ENCODE measurements at regions not wholly inside any gene's neighbourhood (a gene's known extent, or its start where the extent isn't known, plus 50 kb on each side); places are given as distances from the start of the nearest gene placed in this dataset.
"Not testable (repeated sequence)": the region's sequence is repeated elsewhere in the genome, so short reads cannot be mapped to it uniquely, and the experiment has no call there.

DNA sequence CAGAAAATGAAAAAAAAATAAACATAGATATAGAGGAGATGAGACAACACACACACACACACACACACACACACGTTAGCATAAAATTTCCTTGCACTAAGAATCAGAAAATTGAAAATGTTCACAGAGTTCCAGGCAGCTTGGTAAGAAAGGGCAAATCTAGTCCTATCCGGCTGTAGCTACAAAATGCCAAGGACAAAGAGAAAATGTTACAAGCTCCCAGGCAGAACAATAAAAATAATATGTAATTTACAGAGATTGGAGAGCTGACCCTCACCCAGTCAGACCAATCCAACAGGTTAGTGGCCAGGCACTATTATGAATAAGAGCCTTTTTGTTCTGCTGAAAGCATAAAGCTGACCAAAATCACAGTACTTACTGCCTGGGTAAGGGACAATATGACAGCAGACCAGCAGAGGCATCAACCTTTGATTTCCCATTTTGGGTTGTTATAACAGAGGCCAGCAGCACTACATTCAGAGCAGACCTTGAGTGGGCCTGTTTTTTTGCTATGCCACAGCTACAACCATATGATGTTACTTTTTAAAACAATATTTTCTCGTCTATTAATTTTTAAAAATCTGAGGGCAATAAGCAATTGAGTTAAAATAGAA, 892.6 kb downstream of the TAF11L14 start:
- no peak for DNase-seq (ENCODE audit: low read depth)

DNA sequence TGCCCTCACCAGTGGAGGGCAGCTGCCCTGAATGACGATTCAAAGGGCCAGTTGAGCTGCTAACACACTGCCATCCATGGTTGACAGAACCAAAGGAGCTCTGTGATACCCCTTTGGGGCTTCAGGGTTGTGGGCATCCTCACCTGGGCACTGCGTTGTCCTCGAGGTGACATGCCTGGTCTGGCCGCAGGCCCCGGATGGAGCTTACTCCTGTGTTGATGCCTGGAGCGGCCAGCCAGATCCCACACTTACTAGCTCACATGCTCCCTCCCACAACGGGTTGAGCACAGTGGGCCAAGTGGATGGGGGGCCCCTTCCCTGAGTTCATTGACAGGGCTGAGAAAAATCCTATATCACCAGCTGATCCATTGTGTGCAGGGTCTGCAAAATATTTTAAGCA, 898.9 kb downstream of the TAF11L14 start:
- no peak for DNase-seq (ENCODE audit: low read depth)

DNA sequence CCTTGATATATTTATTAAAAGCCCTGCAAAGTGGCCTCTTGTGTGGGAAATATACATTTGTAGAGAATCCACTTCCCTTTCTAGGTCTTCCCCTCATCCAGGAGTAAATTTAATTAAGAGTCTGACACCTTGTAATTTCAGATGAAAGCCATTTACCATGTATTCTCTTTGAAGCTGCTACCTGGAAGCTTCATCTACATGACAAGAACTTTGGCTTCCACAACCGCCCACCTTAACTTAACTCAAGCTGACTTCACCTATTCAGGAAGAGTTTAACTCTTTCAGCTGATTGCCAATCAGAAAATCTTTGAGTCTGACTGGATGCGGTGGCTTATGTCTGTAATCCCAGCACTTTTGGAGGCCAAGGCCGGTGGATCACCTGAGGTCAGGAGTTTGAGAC, 899.9 kb downstream of the TAF11L14 start:
- DNase-seq (ENCODE audit: low read depth) = no peak

DNA sequence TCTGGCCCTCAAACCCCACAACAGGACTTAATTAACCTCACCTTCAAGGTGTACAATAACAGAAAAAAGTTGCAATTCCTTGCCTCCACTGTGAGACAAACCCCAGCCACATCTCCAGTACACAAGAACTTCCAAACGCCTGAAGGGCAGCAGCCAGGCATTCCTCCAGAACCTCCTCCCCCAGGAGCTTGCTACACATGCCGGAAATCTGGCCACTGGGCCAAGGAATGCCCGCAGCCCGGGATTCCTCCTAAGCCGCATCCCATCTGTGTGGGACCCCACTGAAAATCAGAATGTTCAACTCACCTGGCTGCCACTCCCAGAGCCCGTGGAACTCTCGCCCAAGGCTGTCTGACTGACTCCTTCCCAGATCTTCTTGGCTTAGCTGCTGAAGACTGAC, 901.5 kb downstream of the TAF11L14 start:
- not testable (repeated sequence) for DNase-seq (ENCODE audit: low read depth)

DNA sequence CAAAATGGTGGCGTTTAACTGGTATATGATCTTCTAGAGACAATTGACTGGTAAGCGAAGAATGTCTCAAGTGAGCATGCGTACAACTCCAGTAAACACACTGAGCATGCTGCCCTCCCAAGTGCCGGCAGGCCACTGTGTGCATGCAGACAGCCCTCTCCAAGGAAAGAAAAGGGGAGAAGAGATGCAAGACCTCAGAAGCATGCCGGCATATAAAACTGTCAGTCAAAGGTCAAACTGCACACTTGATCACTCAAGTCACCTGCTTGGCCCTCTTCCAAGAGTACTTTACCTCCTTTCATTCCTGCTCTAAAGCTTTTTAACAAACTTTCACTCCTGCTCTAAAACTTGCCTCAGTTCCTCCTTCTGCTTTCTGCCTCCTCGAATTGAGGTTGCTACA, 910.2 kb downstream of the TAF11L14 start:
- no peak for DNase-seq (ENCODE audit: low read depth)

- no peak for DNase-seq (ENCODE audit: low read depth)
Observed at GRCh38 chr5:18546591-18546990, 912.3 kb downstream of the TAF11L14 start.

GRCh38 chr5:18551716-18552115, 917.5 kb downstream of the TAF11L14 start:
- DNase-seq (ENCODE audit: low read depth) = no peak

DNA sequence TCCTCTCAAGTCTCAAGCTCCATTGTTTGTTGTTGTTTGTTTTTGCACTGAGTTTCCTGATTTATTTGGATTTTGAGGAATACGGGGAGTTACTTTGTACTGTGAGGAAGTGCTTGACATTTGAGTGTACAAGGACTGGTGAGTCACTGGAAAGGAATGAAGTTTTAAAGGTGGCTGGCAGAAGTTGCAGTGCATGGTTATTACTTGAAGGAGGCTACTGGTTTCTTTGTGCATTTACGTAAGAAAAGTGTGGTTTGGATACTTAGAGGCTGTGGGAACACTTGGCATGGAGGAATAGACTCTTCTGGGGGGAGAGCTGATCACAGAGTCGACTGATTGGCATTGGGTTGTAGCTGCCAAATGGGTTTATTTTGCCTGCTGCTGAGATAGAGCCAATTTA, 919.0 kb downstream of the TAF11L14 start:
- no peak for DNase-seq (ENCODE audit: low read depth)

- DNase-seq (ENCODE audit: low read depth) = no peak
Observed at GRCh38 chr5:18560602-18561001, 926.3 kb downstream of the TAF11L14 start.

- DNase-seq (ENCODE audit: low read depth) = no peak
Observed at GRCh38 chr5:18563853-18564252, 929.6 kb downstream of the TAF11L14 start.

GRCh38 chr5:18566671-18567070, 932.4 kb downstream of the TAF11L14 start:
- no peak for DNase-seq (ENCODE audit: low read depth)

DNA sequence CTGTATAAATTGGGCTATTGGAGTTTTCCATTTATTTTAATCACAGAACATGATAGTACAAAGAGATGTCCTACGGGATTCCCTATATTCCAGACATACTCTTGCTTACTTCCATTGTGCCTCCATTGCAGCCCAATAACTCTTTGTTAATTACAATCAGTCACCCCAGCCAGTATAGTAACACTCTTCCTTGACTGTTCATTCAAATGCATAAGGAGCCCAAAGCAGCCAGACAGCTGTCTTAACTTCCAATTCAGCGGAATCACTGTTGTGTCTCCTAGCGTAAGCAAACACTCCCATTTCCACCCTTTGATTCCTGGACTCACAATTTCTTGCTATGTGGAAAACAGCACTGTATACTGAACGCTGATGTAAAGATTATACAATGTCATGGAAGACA, 942.3 kb downstream of the TAF11L14 start:
- DNase-seq (ENCODE audit: low read depth) = no peak

GRCh38 chr5:18601185-18601584, 966.9 kb downstream of the TAF11L14 start:
- no peak for DNase-seq (ENCODE audit: low read depth)

DNA sequence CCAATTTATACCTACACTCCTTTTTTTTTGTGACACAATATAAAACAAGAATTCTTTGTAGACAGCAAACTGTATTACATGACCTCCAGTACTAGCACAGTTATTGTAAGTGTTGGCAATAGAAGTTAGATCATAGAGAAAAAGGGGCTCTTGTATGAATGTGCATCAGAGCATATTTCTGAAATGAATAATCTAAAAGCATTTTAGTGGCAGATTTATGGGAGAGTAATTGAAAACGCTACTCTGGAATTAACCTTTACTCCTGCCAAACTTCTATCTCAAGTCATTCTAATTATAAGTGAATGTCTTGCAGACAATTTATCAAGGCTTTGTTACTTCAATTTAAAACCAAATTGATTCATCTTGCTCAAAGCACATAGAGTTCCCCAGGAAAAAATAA, 968.1 kb downstream of the TAF11L14 start:
- DNase-seq (ENCODE audit: low read depth) = no peak

- DNase-seq (ENCODE audit: low read depth) = no peak
Observed at GRCh38 chr5:18605186-18605585, 970.9 kb downstream of the TAF11L14 start.

GRCh38 chr5:18607570-18607969, 973.3 kb downstream of the TAF11L14 start:
- no peak for DNase-seq (ENCODE audit: low read depth)

GRCh38 chr5:18617191-18617590, 982.9 kb downstream of the TAF11L14 start:
- DNase-seq (ENCODE audit: low read depth) = not testable (repeated sequence)

DNA sequence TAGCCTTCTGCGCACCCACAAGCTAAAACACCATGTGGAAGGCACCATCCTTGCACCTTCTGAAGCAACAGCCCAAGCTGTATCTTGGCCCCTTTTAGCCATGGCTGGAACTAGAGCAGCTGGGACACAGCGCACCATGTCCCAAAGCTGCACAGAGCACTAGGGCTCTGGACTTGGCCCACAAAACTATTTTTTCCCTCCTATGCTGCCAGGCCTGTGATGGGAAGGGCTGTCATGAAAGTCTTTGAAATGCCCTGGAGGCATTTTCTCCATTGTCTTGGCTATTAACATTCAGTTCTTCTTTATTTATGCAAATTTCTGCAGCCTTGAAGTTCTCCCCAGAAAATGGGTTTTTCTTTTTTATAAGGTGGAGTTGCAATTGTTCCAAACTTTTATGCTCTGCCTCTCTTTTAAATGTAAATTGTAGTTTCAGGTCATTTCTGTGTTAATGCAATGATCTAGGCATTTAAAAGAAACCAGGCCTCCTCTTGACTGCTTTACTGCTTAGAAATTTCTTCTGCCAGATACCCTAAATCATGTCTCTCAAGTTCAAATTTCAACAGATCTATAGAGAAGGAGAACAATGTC, 996.3 kb downstream of the TAF11L14 start:
- DNase-seq (ENCODE audit: low read depth) = no peak

- no peak for DNase-seq (ENCODE audit: low read depth)
Observed at GRCh38 chr5:18652404-18653215, 1018.4 kb downstream of the TAF11L14 start.

GRCh38 chr5:18653216-18653752, 1019.0 kb downstream of the TAF11L14 start:
- DNase-seq (ENCODE audit: low read depth) = no peak

DNA sequence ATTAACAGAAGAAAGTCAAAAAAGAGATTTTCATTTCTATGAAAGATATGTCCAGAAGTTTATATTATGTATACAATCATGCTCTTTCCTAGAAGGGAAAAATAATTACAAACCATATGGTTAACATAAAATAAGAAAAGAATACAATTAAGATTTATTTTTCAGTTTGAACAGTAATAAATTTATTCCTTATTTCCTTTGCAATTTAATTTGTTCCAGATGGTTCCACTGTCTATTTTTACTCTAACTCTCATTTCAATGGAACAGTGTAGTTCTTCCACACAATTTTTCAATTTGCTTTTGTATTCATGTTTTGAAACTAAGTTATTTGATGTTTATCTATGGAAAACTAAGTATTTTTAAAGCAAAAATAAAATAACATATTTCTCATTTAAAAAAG, 1026.3 kb downstream of the TAF11L14 start:
- DNase-seq (ENCODE audit: low read depth) = no peak

DNA sequence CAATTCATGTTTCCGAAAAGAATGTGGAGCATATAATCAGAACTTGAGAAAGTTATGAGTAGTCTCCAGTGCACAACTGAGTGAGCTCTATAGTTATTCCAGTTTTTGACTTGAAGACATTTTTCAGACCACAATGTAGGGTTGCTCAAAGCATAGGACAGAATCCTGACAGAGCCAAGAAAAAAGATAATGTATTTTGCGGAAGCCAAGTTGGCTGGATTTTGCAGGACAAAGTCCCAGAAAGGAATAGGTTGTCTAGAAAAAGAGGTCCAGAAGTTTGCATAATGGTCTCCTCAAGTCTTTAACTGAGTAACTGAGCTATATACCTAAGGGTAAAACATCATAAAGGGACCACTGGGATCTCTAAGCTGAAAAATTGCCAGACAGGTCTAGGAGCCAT, 1028.0 kb downstream of the TAF11L14 start:
- no peak for DNase-seq (ENCODE audit: low read depth)

Data from myocyte (in vitro differentiated cells).